22Rv1 (cell line): ENCODE measurements at regions not wholly inside any gene's neighbourhood (a gene's known extent, or its start where the extent isn't known, plus 50 kb on each side); places are given as distances from the start of the nearest gene placed in this dataset.

Experiments
- CTCF ChIP-seq: fragments of 450-650 bp; IDR thresholded peaks from 2 replicates; pipeline ENCODE4 v1.5.1; 2017; ENCODE audit warnings: mild to moderate bottlenecking
- ZFX ChIP-seq: fragments of 450-650 bp; IDR thresholded peaks from 2 replicates; pipeline ENCODE4 v1.6.1; 2017; ENCODE audit warnings: antibody characterized with exemption, borderline replicate concordance

DNA sequence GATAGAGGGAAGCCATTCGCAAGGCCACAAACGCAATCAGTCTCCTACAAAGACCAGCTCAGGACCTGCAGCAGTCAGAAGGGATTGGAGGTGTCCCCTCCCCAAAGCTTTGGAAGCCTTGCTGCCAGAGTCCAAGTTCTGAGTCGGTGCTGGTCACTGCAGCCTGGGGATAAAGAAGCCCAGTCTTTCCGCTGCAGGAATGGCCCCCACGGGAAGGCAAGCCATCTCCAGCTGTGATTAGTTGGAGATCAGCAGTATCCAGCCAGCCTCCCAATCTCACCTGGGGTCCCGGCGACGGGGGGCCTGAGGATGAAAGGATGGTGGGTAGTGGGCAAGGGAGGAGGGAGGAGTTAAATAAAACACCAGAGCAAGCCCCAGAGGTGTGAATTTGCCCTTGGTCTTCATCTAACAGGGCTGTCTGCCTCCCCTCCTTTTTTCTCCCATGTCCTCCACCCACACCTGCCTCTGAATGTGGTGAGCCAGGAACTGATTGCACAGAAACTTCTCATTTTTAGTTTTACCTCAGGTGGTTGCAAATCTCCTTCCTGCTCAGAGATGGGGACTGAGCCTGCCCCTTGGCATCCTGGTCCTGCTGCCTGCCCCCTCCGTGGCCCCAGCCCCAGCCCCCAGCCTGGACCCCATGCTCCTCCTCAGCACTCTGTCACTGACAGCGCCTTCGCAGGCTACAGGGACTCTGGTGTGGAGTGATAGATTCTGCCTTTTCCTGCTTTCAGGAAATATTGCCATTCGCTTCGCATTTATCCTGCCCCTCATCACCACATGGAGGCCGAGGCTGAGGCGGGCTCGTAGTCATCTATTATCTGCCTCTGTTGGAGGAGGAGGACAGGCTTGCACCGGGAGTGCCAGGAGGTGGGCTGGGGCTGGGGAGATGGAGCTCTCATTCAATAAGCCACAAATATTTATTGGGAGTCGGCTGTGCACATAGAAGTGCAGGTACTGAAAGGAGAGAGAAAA is 262.9 kb upstream of the SDK2 start:
- TF ChIP-seq CTCF = no peak
- TF ChIP-seq ZFX = no peak
